ENCODE measurements at regions not wholly inside any gene's neighbourhood (a gene's known extent, or its start where the extent isn't known, plus 50 kb on each side); places are given as distances from the start of the nearest gene placed in this dataset.

- Histone ChIP-seq H3K36me3 (replicated peaks; ENCODE audit: insufficient read depth, low read length) (no peaks in the 10 kb centered on the region), H3K27ac (ENCODE audit: low read length) (no peak overlapping the region), H3K9me3 (replicated peaks; ENCODE audit: insufficient read depth, low read length) (no peaks in the 10 kb centered on the region), H3K27me3 (replicated peaks; ENCODE audit: insufficient read depth, low read length) (no peaks in the 10 kb centered on the region), H3K4me1 (ENCODE audit: low read length) (no peaks in the 10 kb centered on the region), H3F3A (ENCODE audit: insufficient read depth, low read length) (no peaks in the 10 kb centered on the region), H3K4me3 (ENCODE audit: low read length) (no peak overlapping the region), H3K4me2 (ENCODE audit: low read depth, low read length) (no peak overlapping the region), H4K20me1 (ENCODE audit: insufficient read depth, low read length) (no peaks in the 10 kb centered on the region), H3K9ac (ENCODE audit: low read length) (no peak overlapping the region), H2AFZ (ENCODE audit: low read length) (no peak overlapping the region), H3K9me2 (replicated peaks; ENCODE audit: insufficient read depth, low read length) (no peaks in the 10 kb centered on the region), H3K79me2 (ENCODE audit: low read length) (no peaks in the 10 kb centered on the region)
- TF ChIP-seq CTCF (IDR thresholded peaks at IDR 0.05; ENCODE audit: low read length) (no peak), EZH2 (optimal IDR thresholded peaks at IDR 0.05; ENCODE audit: low read depth, low read length) (no peak), EZH2phosphoT487 (IDR thresholded peaks at IDR 0.05; ENCODE audit: low read length) (no peak)
- no peak for DNase-seq
Measured at GRCh38 chr4:111770514-111770913, 374.7 kb upstream of the FAM241A start.

GRCh38 chr4:111773858-111774257 is 371.4 kb upstream of the FAM241A start:
- Histone ChIP-seq H2AFZ (ENCODE audit: low read length) (no peak overlapping the region), H3K4me2 (ENCODE audit: low read depth, low read length) (no peak overlapping the region), H3K9ac (ENCODE audit: low read length) (no peak overlapping the region), H3K36me3 (replicated peaks; ENCODE audit: insufficient read depth, low read length) (no peaks in the 10 kb centered on the region), H3F3A (ENCODE audit: insufficient read depth, low read length) (no peaks in the 10 kb centered on the region), H4K20me1 (ENCODE audit: insufficient read depth, low read length) (no peaks in the 10 kb centered on the region), H3K9me3 (replicated peaks; ENCODE audit: insufficient read depth, low read length) (no peaks in the 10 kb centered on the region), H3K4me1 (ENCODE audit: low read length) (no peaks in the 10 kb centered on the region), H3K27me3 (replicated peaks; ENCODE audit: insufficient read depth, low read length) (no peaks in the 10 kb centered on the region), H3K9me2 (replicated peaks; ENCODE audit: insufficient read depth, low read length) (no peaks in the 10 kb centered on the region), H3K79me2 (ENCODE audit: low read length) (no peaks in the 10 kb centered on the region), H3K27ac (ENCODE audit: low read length) (no peak overlapping the region), H3K4me3 (ENCODE audit: low read length) (no peak overlapping the region)
- no peak for DNase-seq
- TF ChIP-seq CTCF (IDR thresholded peaks at IDR 0.05; ENCODE audit: low read length), result no peak
- TF ChIP-seq EZH2 (optimal IDR thresholded peaks at IDR 0.05; ENCODE audit: low read depth, low read length), result no peak
- no peak for TF ChIP-seq EZH2phosphoT487 (IDR thresholded peaks at IDR 0.05; ENCODE audit: low read length)

- H3K79me2 ChIP-seq (ENCODE audit: low read length), result no peaks in the 10 kb centered on the region
- no peak for DNase-seq
- no peaks in the 10 kb centered on the region for H3K9me3 ChIP-seq (replicated peaks; ENCODE audit: insufficient read depth, low read length)
- no peak overlapping the region for H3K27ac ChIP-seq (ENCODE audit: low read length)
- no peak overlapping the region for H3K4me3 ChIP-seq (ENCODE audit: low read length)
- H4K20me1 ChIP-seq (ENCODE audit: insufficient read depth, low read length), result no peaks in the 10 kb centered on the region
- no peaks in the 10 kb centered on the region for H3K9me2 ChIP-seq (replicated peaks; ENCODE audit: insufficient read depth, low read length)
- H3K9ac ChIP-seq (ENCODE audit: low read length), result no peak overlapping the region
- TF ChIP-seq CTCF (IDR thresholded peaks at IDR 0.05; ENCODE audit: low read length), result no peak
- TF ChIP-seq EZH2phosphoT487 (IDR thresholded peaks at IDR 0.05; ENCODE audit: low read length), result no peak
- TF ChIP-seq EZH2 (optimal IDR thresholded peaks at IDR 0.05; ENCODE audit: low read depth, low read length), result no peak
- H3K4me1 ChIP-seq (ENCODE audit: low read length), result no peaks in the 10 kb centered on the region
- no peak overlapping the region for H3K4me2 ChIP-seq (ENCODE audit: low read depth, low read length)
- no peaks in the 10 kb centered on the region for H3K36me3 ChIP-seq (replicated peaks; ENCODE audit: insufficient read depth, low read length)
- no peaks in the 10 kb centered on the region for H3K27me3 ChIP-seq (replicated peaks; ENCODE audit: insufficient read depth, low read length)
- H2AFZ ChIP-seq (ENCODE audit: low read length), result no peak overlapping the region
- H3F3A ChIP-seq (ENCODE audit: insufficient read depth, low read length), result no peaks in the 10 kb centered on the region
Measured at GRCh38 chr4:111775556-111776297, 369.5 kb upstream of the FAM241A start.

All from MM.1S (cell line).